Activated naive CD8-positive, alpha-beta T cell treated with anti-CD3 and anti-CD28 coated beads, Interleukin-2, amount 50 U/mL, for 16 hours (primary cell): ENCODE measurements at regions not wholly inside any gene's neighbourhood (a gene's known extent, or its start where the extent isn't known, plus 50 kb on each side); places are given as distances from the start of the nearest gene placed in this dataset.
"Not testable (repeated sequence)": the region's sequence is repeated elsewhere in the genome, so short reads cannot be mapped to it uniquely, and the experiment has no call there.

Experiments
- DNase-seq: peaks from one replicate; pipeline ENCODE4 v3.0.0-alpha.2; 2020; ENCODE audit warnings: low read depth, low spot score

- no peak for DNase-seq
Observed at GRCh38 chr7:140283472-140283871, 106.7 kb upstream of the KDM7A start.

- DNase-seq, result no peak
Observed at GRCh38 chr7:140281960-140282359, 105.2 kb upstream of the KDM7A start.

- no peak for DNase-seq
Observed at GRCh38 chr7:140281255-140281654, 104.5 kb upstream of the KDM7A start.

DNA sequence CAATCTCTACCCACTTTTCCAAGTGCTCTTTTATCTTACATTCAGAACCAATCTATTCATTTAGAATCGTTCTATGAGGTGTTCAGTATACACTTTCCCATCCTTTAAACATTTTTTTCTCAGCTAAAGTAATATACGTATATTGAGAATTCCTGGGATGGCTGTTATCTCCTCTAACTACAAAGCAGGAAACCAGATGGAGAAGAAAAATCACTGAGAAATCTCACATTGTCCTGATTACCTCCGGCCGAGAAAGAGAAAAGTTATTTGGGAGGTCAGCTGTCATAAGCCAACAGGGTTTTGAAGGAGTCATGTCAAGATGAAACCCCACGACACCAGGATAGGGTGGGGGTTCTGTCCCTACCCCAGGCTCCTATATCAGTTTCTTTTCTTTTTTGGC, 99.2 kb upstream of the KDM7A start:
- DNase-seq, result no peak

- DNase-seq, result no peak
Observed at GRCh38 chr7:140275069-140275965, 98.5 kb upstream of the KDM7A start.

DNA sequence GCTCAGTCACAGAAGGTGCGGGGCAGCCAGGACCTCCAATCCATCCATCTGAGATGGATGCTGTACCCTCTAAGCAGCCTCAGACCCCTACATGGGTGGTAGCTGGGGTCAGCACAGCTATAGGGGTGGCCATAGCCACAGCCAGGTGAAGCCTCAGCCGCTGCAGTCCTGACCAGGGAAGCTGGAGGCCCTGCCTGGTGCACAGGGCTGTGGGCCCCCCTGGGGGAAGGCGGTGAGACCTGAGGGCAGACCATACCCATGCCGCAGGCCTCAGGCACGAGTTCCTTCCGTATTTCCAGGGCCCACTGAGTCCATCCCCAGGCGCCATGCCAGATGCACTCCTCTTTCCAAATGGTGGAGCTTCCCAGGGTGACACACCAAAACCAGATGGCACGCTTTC, 96.6 kb upstream of the KDM7A start:
- no peak for DNase-seq

- not testable (repeated sequence) for DNase-seq
Observed at GRCh38 chr7:140271643-140271968, 94.8 kb upstream of the KDM7A start.

GRCh38 chr7:140269004-140269638, 92.3 kb upstream of the KDM7A start:
- DNase-seq, result no peak

- no peak for DNase-seq
Observed at GRCh38 chr7:140267381-140268226, 90.8 kb upstream of the KDM7A start.

- DNase-seq, result no peak
Observed at GRCh38 chr7:140263277-140263676, 86.5 kb upstream of the KDM7A start.

DNA sequence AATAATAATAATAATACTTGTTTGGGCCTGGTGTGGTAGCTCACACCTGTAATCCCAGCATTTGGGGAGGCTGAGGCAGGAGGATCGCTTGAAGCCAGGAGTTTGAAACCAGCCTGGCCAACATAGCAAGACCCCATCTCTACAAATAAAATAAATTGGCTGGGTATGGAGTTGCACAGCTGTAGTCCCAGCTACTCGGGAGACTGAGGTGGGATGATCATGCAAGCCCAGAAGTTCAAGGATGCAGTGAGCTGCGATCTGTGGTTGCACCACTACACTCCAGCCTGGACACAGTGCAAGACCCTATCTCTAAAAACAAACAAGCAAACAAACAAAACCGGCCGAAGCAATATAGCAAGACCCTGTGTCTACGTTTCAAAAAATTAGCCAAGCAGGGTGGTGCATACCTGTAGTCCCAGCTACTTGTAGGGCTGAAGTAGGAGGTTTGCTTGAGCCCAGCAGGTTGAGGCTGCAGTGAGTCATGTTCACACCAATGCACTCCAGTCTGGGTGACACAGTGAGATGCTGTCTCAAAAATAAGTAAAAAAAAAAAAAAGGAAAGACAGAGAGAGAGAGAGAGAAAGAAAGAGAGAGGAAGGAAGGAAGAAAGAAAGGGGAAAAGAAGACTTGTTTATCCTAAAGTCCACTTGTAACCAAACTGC, 85.6 kb upstream of the KDM7A start:
- DNase-seq, result no peak

- no peak for DNase-seq
Observed at GRCh38 chr7:140261522-140261921, 84.7 kb upstream of the KDM7A start.

DNA sequence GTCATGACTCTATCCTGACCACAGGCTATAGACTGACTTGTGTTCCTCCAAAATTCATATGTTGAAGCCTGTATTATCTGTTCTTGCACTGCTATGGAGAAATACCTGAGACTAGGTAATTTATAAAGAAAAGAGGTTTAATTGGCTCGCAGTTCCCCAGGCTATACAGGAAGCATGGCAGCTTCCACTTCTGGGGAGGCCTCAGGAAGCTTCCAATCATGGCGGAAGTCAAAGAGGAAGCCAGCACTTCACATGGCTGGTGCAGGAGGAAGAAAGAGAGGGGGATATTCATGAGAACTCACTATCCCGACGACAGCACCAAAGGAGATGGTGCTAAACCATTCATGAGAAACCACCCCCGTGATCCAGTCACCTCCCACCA, 84.3 kb upstream of the KDM7A start:
- no peak for DNase-seq

DNA sequence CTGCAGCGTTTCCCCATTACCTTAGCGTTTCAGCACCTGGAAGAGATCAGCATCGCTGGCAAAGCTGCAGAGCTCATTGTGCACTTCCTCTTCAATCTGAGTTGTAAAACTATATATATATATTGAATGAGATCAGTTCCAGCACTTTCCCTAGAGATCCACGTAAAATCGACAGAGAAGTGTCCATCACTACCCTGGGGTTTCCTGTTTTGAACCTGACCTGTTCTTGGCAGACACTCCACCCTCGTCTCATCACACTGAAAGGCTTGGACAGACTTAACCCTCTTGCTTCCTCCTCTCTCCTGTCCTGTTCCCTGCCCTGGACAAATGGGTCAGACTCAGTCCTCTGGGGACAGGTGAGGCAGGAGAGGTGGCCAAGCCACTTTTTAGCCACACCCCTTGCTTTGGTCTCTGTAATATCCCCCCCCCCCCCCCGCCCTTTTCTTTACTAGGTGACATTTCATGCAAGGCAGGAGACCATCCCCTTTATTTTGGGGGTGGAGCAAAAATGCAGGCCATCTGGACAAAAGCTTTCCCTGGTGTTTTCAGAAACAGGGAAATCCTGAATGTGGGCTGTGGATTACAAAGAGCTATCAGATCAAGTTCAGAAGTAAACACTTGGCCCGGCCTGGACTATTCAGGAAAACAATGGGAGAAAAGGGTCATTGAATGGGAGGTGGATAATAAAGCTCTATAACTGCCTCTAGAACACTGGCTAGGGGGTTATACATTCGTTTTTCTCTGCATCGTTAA, 83.7 kb upstream of the KDM7A start:
- no peak for DNase-seq

- DNase-seq, result not testable (repeated sequence)
Observed at GRCh38 chr7:140257278-140257677, 80.5 kb upstream of the KDM7A start.

- DNase-seq, result not testable (repeated sequence)
Observed at GRCh38 chr7:140254976-140255375, 78.2 kb upstream of the KDM7A start.

- no peak for DNase-seq
Observed at GRCh38 chr7:140249036-140249806, 72.4 kb upstream of the KDM7A start.

- no peak for DNase-seq
Observed at GRCh38 chr7:140247559-140247958, 70.8 kb upstream of the KDM7A start.

- no peak for DNase-seq
Observed at GRCh38 chr7:140245611-140246105, 68.9 kb upstream of the KDM7A start.
